Liver (tissue), 8 donors: ENCODE measurements at regions not wholly inside any gene's neighbourhood (a gene's known extent, or its start where the extent isn't known, plus 50 kb on each side); places are given as distances from the start of the nearest gene placed in this dataset.

Experiments used
- DNase-seq: peaks from one replicate; pipeline ENCODE4 v3.0.0-alpha.2; 2017; ENCODE audit warnings: low spot score
- H3K27ac ChIP-seq, 2 donors: one replicate each; pipeline ENCODE4 v1.7.0; 2013; ENCODE audit warnings: inconsistent platforms in 2 of 2, low read length in 2 of 2, control low read depth in 1 of 2, low read depth in 1 of 2, mild to moderate bottlenecking in 1 of 2
- H3K27me3 ChIP-seq, 4 donors: one replicate each; pipeline versions ENCODE4 v1.6.1 to v1.7.0; 2013; ENCODE audit warnings: low read length in 3 of 4, inconsistent platforms in 1 of 4, mild to moderate bottlenecking in 1 of 4, moderate library complexity in 1 of 4; ENCODE audit not compliant: control insufficient read depth in 4 of 4, insufficient read depth in 4 of 4
- H3K36me3 ChIP-seq, 4 donors: one replicate each; pipeline versions ENCODE4 v1.6.1 to v1.7.0; 2013; ENCODE audit warnings: low read length in 3 of 4, mild to moderate bottlenecking in 3 of 4, low read depth in 1 of 4, moderate library complexity in 1 of 4; ENCODE audit not compliant: control insufficient read depth in 4 of 4, insufficient read depth in 3 of 4
- H3K4me1 ChIP-seq, 4 donors: one replicate each; pipeline versions ENCODE4 v1.6.1 to v1.7.0; 2013; ENCODE audit warnings: low read length in 3 of 4, mild to moderate bottlenecking in 3 of 4, moderate library complexity in 1 of 4; ENCODE audit not compliant: control insufficient read depth in 4 of 4, insufficient read depth in 4 of 4
- H3K4me3 ChIP-seq, 3 donors: one replicate each; pipeline versions ENCODE4 v1.6.1 to v1.7.0; 2013; ENCODE audit warnings: low read length in 3 of 3, control low read depth in 1 of 3, low read depth in 1 of 3, mild to moderate bottlenecking in 1 of 3
- H3K9ac ChIP-seq, 2 donors: one replicate each; pipeline ENCODE4 v1.7.0; 2013; ENCODE audit warnings: low read length in 2 of 2, mild to moderate bottlenecking in 2 of 2, moderate library complexity in 2 of 2, control low read depth in 1 of 2, low read depth in 1 of 2
- H3K9me3 ChIP-seq, 4 donors: one replicate each; pipeline versions ENCODE4 v1.6.1 to v1.7.0; 2013; ENCODE audit warnings: low read length in 3 of 4; ENCODE audit not compliant: control insufficient read depth in 4 of 4
- EGR1 ChIP-seq, 2 donors: IDR thresholded peaks; 2 replicates each; pipeline ENCODE4 v1.6.1; 2016 to 2018; ENCODE audit warnings: antibody characterized with exemption in 2 of 2, low read depth in 2 of 2
- FOXA1 ChIP-seq: IDR thresholded peaks from 2 replicates; pipeline ENCODE4 v1.6.1; 2016; ENCODE audit warnings: antibody characterized with exemption
- FOXA2 ChIP-seq: IDR thresholded peaks from 2 replicates; pipeline ENCODE4 v1.6.1; 2016; ENCODE audit warnings: antibody characterized with exemption
- GABPA ChIP-seq, 2 donors: IDR thresholded peaks in 1 of 2; conservative IDR thresholded peaks in 1 of 2; 2 replicates each; pipeline ENCODE4 v1.6.1; 2016; ENCODE audit warnings: antibody characterized with exemption in 2 of 2, mild to moderate bottlenecking in 1 of 2, moderate library complexity in 1 of 2
- HNF4A ChIP-seq, 2 donors: conservative IDR thresholded peaks; 2 replicates each; pipeline ENCODE4 v1.6.1; 2016; ENCODE audit warnings: antibody characterized with exemption in 2 of 2, mild to moderate bottlenecking in 2 of 2
- HNF4G ChIP-seq: IDR thresholded peaks from 2 replicates; pipeline ENCODE4 v1.6.1; 2016; ENCODE audit warnings: antibody characterized with exemption
- JUND ChIP-seq, 2 donors: IDR thresholded peaks; 2 replicates each; pipeline ENCODE4 v1.6.1; 2016; ENCODE audit warnings: antibody characterized with exemption in 2 of 2
- NR2F2 ChIP-seq: IDR thresholded peaks from 2 replicates; pipeline ENCODE4 v1.6.1; 2016; ENCODE audit warnings: antibody characterized with exemption
- SP1 ChIP-seq: IDR thresholded peaks from 2 replicates; pipeline ENCODE4 v1.6.1; 2018; ENCODE audit warnings: antibody characterized with exemption, mild to moderate bottlenecking
- TAF1 ChIP-seq: conservative IDR thresholded peaks from 2 replicates; pipeline ENCODE4 v1.6.1; 2016; ENCODE audit warnings: antibody characterized with exemption, mild to moderate bottlenecking
- YY1 ChIP-seq: IDR thresholded peaks from 2 replicates; pipeline ENCODE4 v1.6.1; 2016; ENCODE audit warnings: antibody characterized with exemption, mild to moderate bottlenecking
- WGBS: extraction: QIAGEN DNeasy Blood & Tissue Kit; methylation state at CpG from one replicate; pipeline ENCODE4 v1.1.7; 2013; 5-methylcytosine and 5-hydroxymethylcytosine counted together
- TF ChIP-seq, protein P1 (sequence below): IDR thresholded peaks from 2 replicates; pipeline ENCODE4 v1.6.1; 2016; ENCODE audit warnings: antibody characterized with exemption
- TF ChIP-seq, protein P2 (sequence below): IDR thresholded peaks from 2 replicates; pipeline ENCODE4 v1.6.1; 2016; ENCODE audit warnings: antibody characterized with exemption
- TF ChIP-seq, protein P3 (sequence below): fragments of 150-350 bp; IDR thresholded peaks from 2 replicates; pipeline ENCODE4 v1.5.1; 2017; ENCODE audit warnings: improper control_type of control experiment, low read depth, low read length; ENCODE audit not compliant: missing input control
- TF ChIP-seq, protein P4 (sequence below): IDR thresholded peaks from 2 replicates; pipeline ENCODE4 v1.6.1; 2016; ENCODE audit warnings: antibody characterized with exemption
- donor health status: healthy.
- donor health status: healthy.
- donor health status: healthy.
- donor health status: healthy.
- donor health status: healthy.

DNA sequence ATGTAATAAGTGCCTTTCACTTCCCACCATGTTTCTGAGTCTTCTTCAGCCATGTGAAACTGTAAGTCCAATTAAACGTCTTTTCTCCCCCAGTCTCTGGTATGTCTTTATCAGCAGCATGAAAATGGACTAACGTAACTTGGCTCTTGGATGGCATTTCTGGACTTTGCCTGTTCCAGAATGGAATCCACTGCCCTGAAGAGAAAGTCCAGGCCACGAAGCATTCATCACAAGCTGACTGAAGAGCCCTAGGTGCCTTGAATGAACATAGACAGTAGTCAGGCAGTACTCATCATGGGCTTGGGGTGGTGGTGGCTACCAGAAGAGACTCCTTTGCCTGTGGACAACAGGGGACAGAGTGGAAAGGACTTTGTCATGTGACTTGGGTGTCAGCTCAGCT lies 1505.0 kb downstream of the SI start:
- Histone ChIP-seq H3K27ac (no peak overlapping the region), H3K4me1 (peaks cover 0 to 9% (median 7%) of the 10 kb centered on the region in 4 donors), H3K9ac (no peak overlapping the region), H3K27me3 (no peaks in the 10 kb centered on the region), H3K4me3 (peak overlapping the region in 1 of 3 donors; percentile 9), H3K36me3 (no peaks in the 10 kb centered on the region), H3K9me3 (no peaks in the 10 kb centered on the region)
- TF ChIP-seq GABPA (IDR thresholded peaks at IDR 0.05 in 1 of 2, conservative IDR thresholded peaks at IDR 0.05 in 1 of 2) (no peak), HNF4A (conservative IDR thresholded peaks at IDR 0.05) (peak in 1 of 2 donors; percentile 73), TAF1 (no peak)
- WGBS, result 43% methylated on average over 3 of the region's 3 CpGs
- no peak for DNase-seq

DNA sequence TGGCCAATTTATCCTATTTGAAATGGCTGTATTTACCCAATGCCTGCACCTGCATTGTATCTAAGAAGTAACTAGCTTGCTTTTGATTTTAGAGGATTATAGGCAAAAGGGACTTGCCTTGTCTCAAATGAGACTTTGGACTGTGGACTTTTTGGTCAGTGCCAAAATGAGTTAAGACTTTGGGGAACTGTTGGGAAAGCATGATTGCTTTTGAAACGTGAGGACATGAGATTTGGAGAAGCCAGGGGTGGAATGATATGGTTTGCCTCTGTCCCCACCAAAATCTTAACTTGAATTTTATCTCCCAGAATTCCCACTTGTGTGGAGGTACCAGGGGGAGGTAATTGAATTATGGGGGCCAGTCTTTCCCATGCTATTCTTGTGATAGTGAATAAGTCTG lies 1505.4 kb downstream of the SI start:
- Histone ChIP-seq H3K27me3 (no peaks in the 10 kb centered on the region), H3K4me3 (no peak overlapping the region), H3K4me1 (peaks cover 0 to 9% (median 7%) of the 10 kb centered on the region in 4 donors), H3K9ac (no peak overlapping the region), H3K36me3 (no peaks in the 10 kb centered on the region), H3K27ac (no peak overlapping the region), H3K9me3 (no peaks in the 10 kb centered on the region)
- peak in 1 of 2 donors; percentile 27 for TF ChIP-seq HNF4A (conservative IDR thresholded peaks at IDR 0.05)
- no peak for TF ChIP-seq GABPA (IDR thresholded peaks at IDR 0.05 in 1 of 2, conservative IDR thresholded peaks at IDR 0.05 in 1 of 2)
- 19% methylated on average over 1 of the region's 1 CpG for WGBS
- no peak for DNase-seq

DNA sequence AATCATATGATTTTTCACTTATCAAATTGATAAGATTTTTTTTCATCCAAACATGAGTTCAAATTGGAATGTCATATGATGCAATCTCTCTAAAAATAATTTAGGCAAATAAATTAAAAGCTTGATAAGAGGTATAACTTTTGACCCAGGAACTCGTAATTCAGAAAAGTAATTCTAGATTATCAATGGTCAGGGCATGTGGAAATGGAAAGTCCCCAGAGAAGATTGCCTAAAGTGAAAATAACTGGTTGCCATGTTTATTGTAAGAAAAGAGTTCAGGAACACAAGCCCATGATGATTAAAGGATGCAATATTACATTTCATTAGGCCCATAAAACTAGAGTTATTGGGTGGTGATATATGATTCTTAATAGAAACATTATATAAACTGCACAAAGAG lies 1514.8 kb downstream of the SI start:
- peaks cover 0 to 6% (median 0%) of the 10 kb centered on the region in 4 donors for H3K4me1 ChIP-seq

More for the DNA sequence above, 1514.8 kb downstream of the SI start:
- no peak overlapping the region for H3K27ac ChIP-seq
- no peak for TF ChIP-seq YY1
- TF ChIP-seq, protein P1, sequence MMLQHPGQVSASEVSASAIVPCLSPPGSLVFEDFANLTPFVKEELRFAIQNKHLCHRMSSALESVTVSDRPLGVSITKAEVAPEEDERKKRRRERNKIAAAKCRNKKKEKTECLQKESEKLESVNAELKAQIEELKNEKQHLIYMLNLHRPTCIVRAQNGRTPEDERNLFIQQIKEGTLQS, result no peak
- TF ChIP-seq HNF4G, result no peak
- no peak for TF ChIP-seq HNF4A (conservative IDR thresholded peaks at IDR 0.05)
- TF ChIP-seq FOXA1, result no peak
- TF ChIP-seq JUND (IDR thresholded peaks at IDR 0.05), result no peak
- TF ChIP-seq EGR1 (IDR thresholded peaks at IDR 0.05; ENCODE audit: low read depth in 2 of 2), result no peak
- TF ChIP-seq FOXA2, result no peak
- no peak for TF ChIP-seq NR2F2
- TF ChIP-seq, protein P2, sequence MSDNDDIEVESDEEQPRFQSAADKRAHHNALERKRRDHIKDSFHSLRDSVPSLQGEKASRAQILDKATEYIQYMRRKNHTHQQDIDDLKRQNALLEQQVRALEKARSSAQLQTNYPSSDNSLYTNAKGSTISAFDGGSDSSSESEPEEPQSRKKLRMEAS, result no peak
- TF ChIP-seq TAF1, result no peak
- TF ChIP-seq GABPA (IDR thresholded peaks at IDR 0.05 in 1 of 2, conservative IDR thresholded peaks at IDR 0.05 in 1 of 2), result no peak
- TF ChIP-seq, protein P3, sequence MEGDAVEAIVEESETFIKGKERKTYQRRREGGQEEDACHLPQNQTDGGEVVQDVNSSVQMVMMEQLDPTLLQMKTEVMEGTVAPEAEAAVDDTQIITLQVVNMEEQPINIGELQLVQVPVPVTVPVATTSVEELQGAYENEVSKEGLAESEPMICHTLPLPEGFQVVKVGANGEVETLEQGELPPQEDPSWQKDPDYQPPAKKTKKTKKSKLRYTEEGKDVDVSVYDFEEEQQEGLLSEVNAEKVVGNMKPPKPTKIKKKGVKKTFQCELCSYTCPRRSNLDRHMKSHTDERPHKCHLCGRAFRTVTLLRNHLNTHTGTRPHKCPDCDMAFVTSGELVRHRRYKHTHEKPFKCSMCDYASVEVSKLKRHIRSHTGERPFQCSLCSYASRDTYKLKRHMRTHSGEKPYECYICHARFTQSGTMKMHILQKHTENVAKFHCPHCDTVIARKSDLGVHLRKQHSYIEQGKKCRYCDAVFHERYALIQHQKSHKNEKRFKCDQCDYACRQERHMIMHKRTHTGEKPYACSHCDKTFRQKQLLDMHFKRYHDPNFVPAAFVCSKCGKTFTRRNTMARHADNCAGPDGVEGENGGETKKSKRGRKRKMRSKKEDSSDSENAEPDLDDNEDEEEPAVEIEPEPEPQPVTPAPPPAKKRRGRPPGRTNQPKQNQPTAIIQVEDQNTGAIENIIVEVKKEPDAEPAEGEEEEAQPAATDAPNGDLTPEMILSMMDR, result no peak
- no peak for TF ChIP-seq SP1
- TF ChIP-seq, protein P4, sequence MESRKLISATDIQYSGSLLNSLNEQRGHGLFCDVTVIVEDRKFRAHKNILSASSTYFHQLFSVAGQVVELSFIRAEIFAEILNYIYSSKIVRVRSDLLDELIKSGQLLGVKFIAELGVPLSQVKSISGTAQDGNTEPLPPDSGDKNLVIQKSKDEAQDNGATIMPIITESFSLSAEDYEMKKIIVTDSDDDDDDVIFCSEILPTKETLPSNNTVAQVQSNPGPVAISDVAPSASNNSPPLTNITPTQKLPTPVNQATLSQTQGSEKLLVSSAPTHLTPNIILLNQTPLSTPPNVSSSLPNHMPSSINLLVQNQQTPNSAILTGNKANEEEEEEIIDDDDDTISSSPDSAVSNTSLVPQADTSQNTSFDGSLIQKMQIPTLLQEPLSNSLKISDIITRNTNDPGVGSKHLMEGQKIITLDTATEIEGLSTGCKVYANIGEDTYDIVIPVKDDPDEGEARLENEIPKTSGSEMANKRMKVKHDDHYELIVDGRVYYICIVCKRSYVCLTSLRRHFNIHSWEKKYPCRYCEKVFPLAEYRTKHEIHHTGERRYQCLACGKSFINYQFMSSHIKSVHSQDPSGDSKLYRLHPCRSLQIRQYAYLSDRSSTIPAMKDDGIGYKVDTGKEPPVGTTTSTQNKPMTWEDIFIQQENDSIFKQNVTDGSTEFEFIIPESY, result no peak
- no peak overlapping the region for H3K4me3 ChIP-seq
- DNase-seq, result no peak
- H3K27me3 ChIP-seq, result no peaks in the 10 kb centered on the region
- H3K36me3 ChIP-seq, result no peaks in the 10 kb centered on the region
- H3K9me3 ChIP-seq, result peaks cover 0 to 2% (median 0%) of the 10 kb centered on the region in 4 donors
- H3K9ac ChIP-seq, result no peak overlapping the region
- 19% methylated on average over 1 of the region's 1 CpG for WGBS
